Body of pancreas (tissue), 4 donors: ENCODE measurements at regions not wholly inside any gene's neighbourhood (a gene's known extent, or its start where the extent isn't known, plus 50 kb on each side); places are given as distances from the start of the nearest gene placed in this dataset.

ENCODE experiments used
- POLR2A ChIP-seq, 3 donors: fragments of 450-650 bp; IDR thresholded peaks; one replicate each; pipeline ENCODE4 v1.6.1; 2016; ENCODE audit warnings: antibody characterized with exemption in 3 of 3, mild to moderate bottlenecking in 2 of 3
- TF ChIP-seq, protein P1 (sequence below), 7 experiments: fragments of 450-650 bp in 4 of 7; fragments of 200-600 bp in 3 of 7; sonication (generic) in 3 of 7; IDR thresholded peaks; one replicate each; pipeline ENCODE4 v1.5.1; 2016 to 2019; ENCODE audit warnings: antibody characterized with exemption in 7 of 7

DNA sequence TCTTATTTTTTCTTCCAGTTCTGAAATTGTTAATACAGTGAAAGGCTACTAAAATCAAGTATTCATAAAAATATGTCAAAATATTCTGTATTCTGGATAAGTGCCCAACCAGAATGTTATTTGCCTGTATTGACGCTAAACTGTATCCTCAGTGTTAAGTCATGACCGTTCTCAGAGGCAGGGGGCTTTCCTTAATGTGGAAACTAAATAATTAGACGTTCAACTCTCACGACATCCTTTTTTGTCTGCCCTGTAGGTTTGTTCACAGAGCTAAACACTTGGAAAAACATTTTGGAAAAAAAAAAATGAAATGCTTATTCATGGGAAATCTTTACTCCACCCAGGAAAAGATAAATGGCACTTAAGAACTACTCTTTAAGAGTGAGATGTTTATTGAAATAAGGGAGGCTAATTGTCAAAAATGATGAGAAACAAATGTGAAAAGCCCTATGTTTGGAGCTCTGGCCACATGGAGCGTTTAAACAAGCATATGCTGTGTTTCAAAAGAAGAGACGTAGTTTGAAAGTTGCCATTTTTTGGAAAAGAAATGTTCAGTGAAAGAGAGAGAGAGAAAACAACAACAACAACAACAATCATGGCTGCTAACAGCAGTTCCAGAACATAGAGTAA, 453.1 kb upstream of the MARCKS start:
- TF ChIP-seq, protein P1, sequence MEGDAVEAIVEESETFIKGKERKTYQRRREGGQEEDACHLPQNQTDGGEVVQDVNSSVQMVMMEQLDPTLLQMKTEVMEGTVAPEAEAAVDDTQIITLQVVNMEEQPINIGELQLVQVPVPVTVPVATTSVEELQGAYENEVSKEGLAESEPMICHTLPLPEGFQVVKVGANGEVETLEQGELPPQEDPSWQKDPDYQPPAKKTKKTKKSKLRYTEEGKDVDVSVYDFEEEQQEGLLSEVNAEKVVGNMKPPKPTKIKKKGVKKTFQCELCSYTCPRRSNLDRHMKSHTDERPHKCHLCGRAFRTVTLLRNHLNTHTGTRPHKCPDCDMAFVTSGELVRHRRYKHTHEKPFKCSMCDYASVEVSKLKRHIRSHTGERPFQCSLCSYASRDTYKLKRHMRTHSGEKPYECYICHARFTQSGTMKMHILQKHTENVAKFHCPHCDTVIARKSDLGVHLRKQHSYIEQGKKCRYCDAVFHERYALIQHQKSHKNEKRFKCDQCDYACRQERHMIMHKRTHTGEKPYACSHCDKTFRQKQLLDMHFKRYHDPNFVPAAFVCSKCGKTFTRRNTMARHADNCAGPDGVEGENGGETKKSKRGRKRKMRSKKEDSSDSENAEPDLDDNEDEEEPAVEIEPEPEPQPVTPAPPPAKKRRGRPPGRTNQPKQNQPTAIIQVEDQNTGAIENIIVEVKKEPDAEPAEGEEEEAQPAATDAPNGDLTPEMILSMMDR (IDR thresholded peaks at IDR 0.05): no peak
- TF ChIP-seq POLR2A (IDR thresholded peaks at IDR 0.05): no peak
